Stimulated activated CD4-positive, alpha-beta T cell treated with anti-CD3 and anti-CD28 coated beads, Interleukin-15, amount 100 ng/mL, for 24 hours (primary cell): ENCODE measurements at regions not wholly inside any gene's neighbourhood (a gene's known extent, or its start where the extent isn't known, plus 50 kb on each side); places are given as distances from the start of the nearest gene placed in this dataset.
"Not testable (repeated sequence)": the region's sequence is repeated elsewhere in the genome, so short reads cannot be mapped to it uniquely, and the experiment has no call there.

Experiments
- DNase-seq: peaks from one replicate; pipeline ENCODE4 v3.0.0-alpha.2; 2020

GRCh38 chr17:83192161-83192788 lies 112.9 kb downstream of the METRNL start:
- DNase-seq = no peak

- not testable (repeated sequence) for DNase-seq
Observed at GRCh38 chr17:83192789-83193335, 113.5 kb downstream of the METRNL start.

GRCh38 chr17:83193336-83194185 lies 114.2 kb downstream of the METRNL start:
- no peak for DNase-seq

- DNase-seq = no peak
Observed at GRCh38 chr17:83194186-83194561, 114.8 kb downstream of the METRNL start.

GRCh38 chr17:83194761-83195329 lies 115.4 kb downstream of the METRNL start:
- no peak for DNase-seq

GRCh38 chr17:83195330-83196023 lies 116.1 kb downstream of the METRNL start:
- no peak for DNase-seq

GRCh38 chr17:83196024-83196365 lies 116.6 kb downstream of the METRNL start:
- no peak for DNase-seq

GRCh38 chr17:83196366-83196765 lies 117.0 kb downstream of the METRNL start:
- no peak for DNase-seq

GRCh38 chr17:83196973-83197880 lies 117.8 kb downstream of the METRNL start:
- DNase-seq = no peak

- no peak for DNase-seq
Observed at GRCh38 chr17:83198366-83199341, 119.2 kb downstream of the METRNL start.

GRCh38 chr17:83199500-83200201 lies 120.2 kb downstream of the METRNL start:
- DNase-seq = peak; percentile 86

- DNase-seq = peak; percentile 78
Observed at GRCh38 chr17:83200231-83200699, 120.9 kb downstream of the METRNL start.

GRCh38 chr17:83200751-83201150 lies 121.3 kb downstream of the METRNL start:
- no peak for DNase-seq

GRCh38 chr17:83201206-83202001 lies 122.0 kb downstream of the METRNL start:
- DNase-seq = no peak

GRCh38 chr17:83202002-83203000 lies 122.9 kb downstream of the METRNL start:
- no peak for DNase-seq

GRCh38 chr17:83203073-83203471 lies 123.7 kb downstream of the METRNL start:
- no peak for DNase-seq

GRCh38 chr17:83203472-83204221 lies 124.2 kb downstream of the METRNL start:
- DNase-seq = no peak
